H9 (cell line): ENCODE measurements at regions not wholly inside any gene's neighbourhood (a gene's known extent, or its start where the extent isn't known, plus 50 kb on each side); places are given as distances from the start of the nearest gene placed in this dataset.

Experiments
- DNase-seq: peaks from one replicate; pipeline ENCODE4 v3.0.0-alpha.2; 2017
- H2AFZ ChIP-seq: one replicate; pipeline ENCODE4 v1.6.1; 2013; ENCODE audit warnings: mild to moderate bottlenecking, low read length, control low read depth, moderate library complexity
- H2AK5ac ChIP-seq: 2 replicates; pipeline ENCODE4 v1.6.1; 2013; ENCODE audit warnings: low read length, control low read depth, mixed read lengths; ENCODE audit not compliant: insufficient read length
- H2BK120ac ChIP-seq: one replicate; pipeline ENCODE4 v1.6.1; 2013; ENCODE audit warnings: low read depth, mild to moderate bottlenecking, low read length, control low read depth, inconsistent platforms; ENCODE audit not compliant: poor library complexity, severe bottlenecking
- H2BK12ac ChIP-seq: 2 replicates; pipeline ENCODE4 v1.6.1; 2013; ENCODE audit warnings: low read length, control low read depth, mixed read lengths, low read depth; ENCODE audit not compliant: insufficient read length
- H2BK15ac ChIP-seq: 2 replicates; pipeline ENCODE4 v1.6.1; 2013; ENCODE audit warnings: low read depth, low read length, control low read depth
- H2BK20ac ChIP-seq: one replicate; pipeline ENCODE4 v1.6.1; 2013; ENCODE audit warnings: low read depth, mild to moderate bottlenecking, low read length, control low read depth, inconsistent platforms; ENCODE audit not compliant: poor library complexity, severe bottlenecking
- H2BK5ac ChIP-seq: 2 replicates; pipeline ENCODE4 v1.6.1; 2013; ENCODE audit warnings: low read length, control low read depth, mixed read lengths; ENCODE audit not compliant: insufficient read length
- H3K14ac ChIP-seq: 2 replicates; pipeline ENCODE4 v1.6.1; 2013; ENCODE audit warnings: low read length, control low read depth; ENCODE audit not compliant: insufficient read depth
- H3K18ac ChIP-seq: 2 replicates; pipeline ENCODE4 v1.6.1; 2013; ENCODE audit warnings: low read depth, mild to moderate bottlenecking, mixed read lengths, low read length, control low read depth; ENCODE audit not compliant: insufficient read length
- H3K23ac ChIP-seq: 2 replicates; pipeline ENCODE4 v1.6.1; 2013; ENCODE audit warnings: low read length, control low read depth, mixed read lengths, low read depth; ENCODE audit not compliant: insufficient read length
- H3K23me2 ChIP-seq: 2 replicates; pipeline ENCODE4 v1.6.1; 2013; ENCODE audit warnings: low read depth, mild to moderate bottlenecking, mixed read lengths, low read length, control low read depth; ENCODE audit not compliant: insufficient read length, poor library complexity, severe bottlenecking
- H3K27ac ChIP-seq: 2 replicates; pipeline ENCODE4 v1.5.1; 2013; ENCODE audit warnings: low read length, control low read depth, mixed read lengths, low read depth; ENCODE audit not compliant: insufficient read length
- H3K27me3 ChIP-seq: 2 replicates; pipeline ENCODE4 v1.6.1; 2013; ENCODE audit warnings: low read length, control low read depth, inconsistent platforms; ENCODE audit not compliant: insufficient read depth
- H3K4ac ChIP-seq: 2 replicates; pipeline ENCODE4 v1.6.1; 2013; ENCODE audit warnings: low read depth, mild to moderate bottlenecking, control low read depth, inconsistent platforms, low read length, moderate library complexity
- H3K4me1 ChIP-seq: 2 replicates; pipeline ENCODE4 v1.6.1; 2013; ENCODE audit warnings: low read length, control low read depth, inconsistent platforms; ENCODE audit not compliant: insufficient read depth
- H3K4me2 ChIP-seq: 2 replicates; pipeline ENCODE4 v1.6.1; 2013; ENCODE audit warnings: low read length, control low read depth, mixed read lengths; ENCODE audit not compliant: insufficient read length, insufficient read depth
- H3K56ac ChIP-seq: 2 replicates; pipeline ENCODE4 v1.6.1; 2013; ENCODE audit warnings: low read depth, mild to moderate bottlenecking, mixed read lengths, low read length, control low read depth; ENCODE audit not compliant: insufficient read length
- H3K79me1 ChIP-seq: 2 replicates; pipeline ENCODE4 v1.6.1; 2013; ENCODE audit warnings: low read depth, mild to moderate bottlenecking, moderate library complexity, low read length, control low read depth, inconsistent platforms; ENCODE audit not compliant: insufficient read depth, poor library complexity, severe bottlenecking
- H3K79me2 ChIP-seq: 2 replicates; pipeline ENCODE4 v1.6.1; 2013; ENCODE audit warnings: low read length, control low read depth, inconsistent platforms; ENCODE audit not compliant: insufficient read depth
- H3K9ac ChIP-seq: 2 replicates; pipeline ENCODE4 v1.6.1; 2013; ENCODE audit warnings: low read length, control low read depth, mixed read lengths; ENCODE audit not compliant: insufficient read length; ENCODE audit errors: extremely low read depth
- H3K9me3 ChIP-seq: one replicate; pipeline ENCODE4 v1.6.1; 2013; ENCODE audit warnings: low read depth, low read length, inconsistent platforms; ENCODE audit not compliant: control insufficient read depth
- H3T11ph ChIP-seq: one replicate; pipeline ENCODE4 v1.6.1; 2013; ENCODE audit warnings: mild to moderate bottlenecking, low read length, control low read depth, inconsistent platforms
- H4K20me1 ChIP-seq: one replicate; pipeline ENCODE4 v1.6.1; 2013; ENCODE audit not compliant: control insufficient read depth, insufficient read length, insufficient read depth
- H4K5ac ChIP-seq: 2 replicates; pipeline ENCODE4 v1.6.1; 2013; ENCODE audit warnings: low read depth, mild to moderate bottlenecking, mixed read lengths, low read length, control low read depth; ENCODE audit not compliant: insufficient read length
- H4K8ac ChIP-seq: replicated peaks from 2 replicates; pipeline ENCODE4 v1.6.1; 2013; ENCODE audit warnings: low read length, control low read depth, mixed read lengths, low read depth; ENCODE audit not compliant: insufficient read length
- H4K91ac ChIP-seq: 2 replicates; pipeline ENCODE4 v1.6.1; 2013; ENCODE audit warnings: low read depth, mild to moderate bottlenecking, moderate library complexity, mixed read lengths, low read length, control low read depth; ENCODE audit not compliant: insufficient read length
- H3K27ac Mint-ChIP-seq, 3 experiments: 2 replicates in 2 of 3; 3 replicates in 1 of 3; pipeline ENCODE4 v1.8.0; 2020 to 2021; ENCODE audit warnings: mixed read lengths in 3 of 3, mild to moderate bottlenecking in 1 of 3, moderate library complexity in 1 of 3
- H3K27me3 Mint-ChIP-seq: 2 replicates; pipeline ENCODE4 v1.8.0; 2021; ENCODE audit warnings: low read depth, mild to moderate bottlenecking, moderate library complexity, mixed read lengths
- H3K36me3 Mint-ChIP-seq, 3 experiments: 2 replicates in 2 of 3; 3 replicates in 1 of 3; pipeline ENCODE4 v1.8.0; 2020 to 2021; ENCODE audit warnings: low read depth in 3 of 3, mixed read lengths in 3 of 3; ENCODE audit not compliant: insufficient read depth in 1 of 3
- H3K4me1 Mint-ChIP-seq, 2 experiments: 2 replicates each; pipeline ENCODE4 v1.8.0; 2020; ENCODE audit warnings: mixed read lengths in 2 of 2
- H3K4me3 Mint-ChIP-seq, 2 experiments: 2 replicates in 1 of 2; 3 replicates in 1 of 2; pipeline ENCODE4 v1.8.0; 2020 to 2021; ENCODE audit warnings: mild to moderate bottlenecking in 2 of 2, mixed read lengths in 2 of 2, moderate library complexity in 1 of 2
- H3K9me3 Mint-ChIP-seq, 2 experiments: 2 replicates in 1 of 2; 3 replicates in 1 of 2; pipeline ENCODE4 v1.8.0; 2020; ENCODE audit warnings: mild to moderate bottlenecking in 2 of 2, mixed read lengths in 2 of 2, moderate library complexity in 1 of 2
- CTCF ChIP-seq: fragments of 200-600 bp; sonication (generic); conservative IDR thresholded peaks from 3 replicates; pipeline ENCODE4 v1.8.0; 2021; ENCODE audit warnings: antibody characterized with exemption, mild to moderate bottlenecking
- WGBS: extraction: QIAGEN DNeasy Blood & Tissue Kit; methylation state at CpG from one replicate; pipeline ENCODE4 v1.1.7; 2013; ENCODE audit warnings: missing lambda C conversion rate, low lambda C conversion rate, mixed read lengths; ENCODE audit not compliant: insufficient read length; ENCODE audit errors: extremely low coverage; 5-methylcytosine and 5-hydroxymethylcytosine counted together

DNA sequence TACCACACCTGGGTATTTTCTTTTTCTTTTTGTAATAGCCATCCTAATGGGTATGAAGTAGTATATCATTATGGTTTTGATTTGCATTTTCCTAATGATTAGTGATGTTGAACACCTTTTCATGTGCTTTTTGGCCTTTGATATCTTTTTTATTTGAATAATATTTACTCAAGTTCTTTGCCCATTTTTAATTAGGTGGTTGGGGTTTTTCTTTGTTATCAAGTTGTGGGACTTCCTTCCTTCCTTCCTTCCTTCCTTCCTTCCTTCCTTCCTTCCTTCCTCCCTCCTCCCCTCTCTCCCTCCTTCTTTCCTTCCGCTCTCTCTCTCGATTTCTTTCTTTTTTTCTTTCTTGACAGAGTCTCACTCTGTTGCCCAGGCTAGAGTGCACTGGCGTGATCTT, 75.0 kb upstream of the PDGFD start:
- no peaks in the 10 kb centered on the region for H3K36me3 Mint-ChIP-seq
- H2BK120ac ChIP-seq, result no peak overlapping the region

More for the DNA sequence above, 75.0 kb upstream of the PDGFD start:
- Histone ChIP-seq H2AK5ac (no peak overlapping the region), H2BK20ac (no peak overlapping the region), H4K5ac (no peak overlapping the region), H4K8ac (no peak overlapping the region), H3K18ac (no peak overlapping the region), H3K23me2 (no peaks in the 10 kb centered on the region), H3K56ac (no peak overlapping the region), H2BK15ac (no peak overlapping the region), H3K9ac (no peak overlapping the region), H4K91ac (no peak overlapping the region), H3K27ac (no peak overlapping the region), H3T11ph (no peak overlapping the region), H3K4me1 (no peaks in the 10 kb centered on the region), H3K9me3 (no peaks in the 10 kb centered on the region), H3K23ac (no peak overlapping the region), H3K27me3 (no peaks in the 10 kb centered on the region), H2AFZ (no peak overlapping the region), H3K14ac (no peak overlapping the region), H3K79me2 (no peaks in the 10 kb centered on the region), H4K20me1 (no peaks in the 10 kb centered on the region), H3K4me2 (no peak overlapping the region), H3K4ac (no peak overlapping the region), H2BK12ac (no peak overlapping the region), H3K79me1 (no peaks in the 10 kb centered on the region), H2BK5ac (no peak overlapping the region)
- Mint-ChIP-seq H3K27ac (no peak overlapping the region), H3K4me1 (peaks cover 5 to 6% of the 10 kb centered on the region in 2 experiments; a peak in 3 of 4 replicates), H3K9me3 (no peaks in the 10 kb centered on the region), H3K4me3 (no peak overlapping the region), H3K27me3 (no peaks in the 10 kb centered on the region)
- TF ChIP-seq CTCF, result no peak
- DNase-seq, result no peak
- no CpG with 5 or more reads among the region's 3 CpGs for WGBS
